ENCODE measurements at regions not wholly inside any gene's neighbourhood (a gene's known extent, or its start where the extent isn't known, plus 50 kb on each side); places are given as distances from the start of the nearest gene placed in this dataset.

GRCh38 chrX:99305573-99305972 is 1104.5 kb downstream of the PCDH19 start:
- no TSS peak for BruUV-seq (replicated peaks)
- POLR2A ChIA-PET (ENCODE audit: low non-redundant PET): no interaction called here
- TF ChIP-seq EZH2 (IDR thresholded peaks at IDR 0.05; ENCODE audit: borderline replicate concordance, low read depth, low read length, poor library complexity, severe bottlenecking) (no peak), CTCF (conservative IDR thresholded peaks at IDR 0.05; ENCODE audit: low read depth, low read length) (no peak)
- Histone ChIP-seq H3K4me3 (ENCODE audit: low read depth, low read length, poor library complexity, severe bottlenecking) (no peak overlapping the region), H3K27ac (ENCODE audit: low read depth, low read length, poor library complexity, severe bottlenecking) (no peak overlapping the region), H3K4me1 (ENCODE audit: insufficient read depth, low read length, poor library complexity, severe bottlenecking) (no peaks in the 10 kb centered on the region), H3K9me3 (ENCODE audit: low read depth, low read length, poor library complexity, severe bottlenecking) (no peaks in the 10 kb centered on the region), H3K36me3 (ENCODE audit: insufficient read depth, low read length, poor library complexity, severe bottlenecking) (no peaks in the 10 kb centered on the region), H3K27me3 (replicated peaks; ENCODE audit: insufficient read depth, low read depth, low read length, poor library complexity) (no peaks in the 10 kb centered on the region)
- intact Hi-C loops (cut with micrococcal nuclease; ENCODE audit: unreplicated experiment): loop anchor here (10.0 kb wide), 1 partner anchor 1109 kb away; the partner anchor contains the start of gene PCDH19
- CTCF ChIA-PET: no interaction called here
- DNase-seq (ENCODE audit: low spot score): no peak

- Histone ChIP-seq H3K36me3 (ENCODE audit: insufficient read depth, low read length, poor library complexity, severe bottlenecking) (no peaks in the 10 kb centered on the region), H3K27ac (ENCODE audit: low read depth, low read length, poor library complexity, severe bottlenecking) (no peak overlapping the region), H3K27me3 (replicated peaks; ENCODE audit: insufficient read depth, low read depth, low read length, poor library complexity) (no peaks in the 10 kb centered on the region), H3K9me3 (ENCODE audit: low read depth, low read length, poor library complexity, severe bottlenecking) (no peaks in the 10 kb centered on the region), H3K4me3 (ENCODE audit: low read depth, low read length, poor library complexity, severe bottlenecking) (no peak overlapping the region), H3K4me1 (ENCODE audit: insufficient read depth, low read length, poor library complexity, severe bottlenecking) (no peaks in the 10 kb centered on the region)
- DNase-seq (ENCODE audit: low spot score): peak; percentile 29
- POLR2A ChIA-PET (ENCODE audit: low non-redundant PET): no interaction called here
- TF ChIP-seq CTCF (conservative IDR thresholded peaks at IDR 0.05; ENCODE audit: low read depth, low read length) (peak; percentile 47; the same call in 1 of the 2 replicates), EZH2 (IDR thresholded peaks at IDR 0.05; ENCODE audit: borderline replicate concordance, low read depth, low read length, poor library complexity, severe bottlenecking) (no peak)
- intact Hi-C loops (cut with micrococcal nuclease; ENCODE audit: unreplicated experiment): loop anchor here (10.0 kb wide), 1 partner anchor 1113 kb away; the partner anchor contains the start of gene PCDH19
- BruUV-seq (replicated peaks): no TSS peak
- CTCF ChIA-PET: no interaction called here
Observed at GRCh38 chrX:99301990-99302389, 1108.1 kb downstream of the PCDH19 start.

- ChIA-PET POLR2A (ENCODE audit: low non-redundant PET) (no interaction called here), CTCF (no interaction called here)
- Histone ChIP-seq H3K27me3 (replicated peaks; ENCODE audit: insufficient read depth, low read depth, low read length, poor library complexity) (no peaks in the 10 kb centered on the region), H3K27ac (ENCODE audit: low read depth, low read length, poor library complexity, severe bottlenecking) (no peak overlapping the region), H3K4me1 (ENCODE audit: insufficient read depth, low read length, poor library complexity, severe bottlenecking) (no peaks in the 10 kb centered on the region), H3K36me3 (ENCODE audit: insufficient read depth, low read length, poor library complexity, severe bottlenecking) (no peaks in the 10 kb centered on the region), H3K4me3 (ENCODE audit: low read depth, low read length, poor library complexity, severe bottlenecking) (no peak overlapping the region), H3K9me3 (ENCODE audit: low read depth, low read length, poor library complexity, severe bottlenecking) (peaks cover 4% of the 10 kb centered on the region)
- intact Hi-C loops (cut with micrococcal nuclease; ENCODE audit: unreplicated experiment): no loop called here
- TF ChIP-seq CTCF (conservative IDR thresholded peaks at IDR 0.05; ENCODE audit: low read depth, low read length) (no peak), EZH2 (IDR thresholded peaks at IDR 0.05; ENCODE audit: borderline replicate concordance, low read depth, low read length, poor library complexity, severe bottlenecking) (no peak)
- DNase-seq (ENCODE audit: low spot score): no peak
- BruUV-seq (replicated peaks): no TSS peak
Observed at GRCh38 chrX:99271641-99272040, 1138.4 kb downstream of the PCDH19 start.

All from A673 (cell line).